ENCODE measurements at regions not wholly inside any gene's neighbourhood (a gene's known extent, or its start where the extent isn't known, plus 50 kb on each side); places are given as distances from the start of the nearest gene placed in this dataset.

DNA sequence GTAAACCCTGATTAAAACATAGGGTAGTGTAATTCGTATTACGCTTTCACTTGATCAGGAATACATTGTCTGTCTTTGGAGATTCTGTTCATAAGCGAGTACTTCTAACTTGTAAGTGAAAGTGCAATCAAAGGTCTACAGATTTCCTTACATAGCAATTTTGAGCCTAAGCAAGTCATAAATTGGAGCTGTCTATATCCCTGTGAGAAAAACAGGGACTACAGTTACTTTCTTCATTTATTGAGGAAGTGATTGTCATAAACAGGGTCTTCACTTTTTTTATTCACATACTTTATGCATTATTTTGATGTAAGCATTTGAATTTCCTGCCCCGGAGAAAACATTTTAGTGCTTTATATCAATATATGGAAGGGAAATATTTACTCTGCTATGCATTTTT is 670.4 kb downstream of the CBLN2 start:
- DNase-seq: no peak

GRCh38 chr18:71865888-71866287 is 678.3 kb downstream of the CBLN2 start:
- DNase-seq: no peak

DNA sequence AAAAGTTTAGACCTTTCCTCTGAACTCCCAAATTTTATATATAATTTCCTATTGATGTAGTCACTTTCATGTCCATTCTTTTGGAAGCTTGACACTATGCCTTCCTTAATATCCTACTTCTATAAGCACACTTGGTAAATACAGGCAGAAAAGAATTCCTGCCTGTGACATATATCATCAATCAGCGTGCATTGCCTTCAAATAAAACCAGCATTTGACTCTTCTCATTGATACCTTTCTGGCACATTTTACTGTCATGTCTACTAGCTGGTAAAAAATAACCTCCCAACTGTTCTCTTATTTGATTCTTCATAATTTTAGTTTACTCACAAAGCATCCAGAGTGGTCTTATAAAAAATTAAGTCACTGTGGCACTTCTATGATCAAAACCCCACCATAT is 693.5 kb downstream of the CBLN2 start:
- no peak for DNase-seq

- DNase-seq: no peak
These were observed 694.7 kb downstream of the CBLN2 start for GRCh38 chr18:71849407-71849806.

- DNase-seq: no peak
These were observed 697.4 kb downstream of the CBLN2 start for GRCh38 chr18:71846716-71847115.

DNA sequence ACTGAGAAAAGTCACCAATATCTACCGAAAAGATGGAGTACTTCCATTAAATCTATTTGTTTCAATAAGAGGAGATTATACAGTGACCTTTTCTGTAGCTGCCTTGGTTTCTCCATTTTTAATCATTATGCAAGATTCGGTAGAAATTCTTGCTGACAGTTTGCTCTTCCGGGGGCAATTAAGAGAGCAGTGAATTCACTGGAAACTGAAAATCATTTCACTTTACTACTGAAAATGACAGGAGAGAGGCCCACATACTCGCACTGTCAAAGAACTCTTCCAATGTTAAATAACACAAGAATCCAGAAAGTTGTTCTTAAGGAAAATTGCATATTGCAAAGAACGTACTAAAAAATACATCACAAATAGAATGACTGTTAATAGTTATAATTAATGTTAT is 699.3 kb downstream of the CBLN2 start:
- DNase-seq: no peak

DNA sequence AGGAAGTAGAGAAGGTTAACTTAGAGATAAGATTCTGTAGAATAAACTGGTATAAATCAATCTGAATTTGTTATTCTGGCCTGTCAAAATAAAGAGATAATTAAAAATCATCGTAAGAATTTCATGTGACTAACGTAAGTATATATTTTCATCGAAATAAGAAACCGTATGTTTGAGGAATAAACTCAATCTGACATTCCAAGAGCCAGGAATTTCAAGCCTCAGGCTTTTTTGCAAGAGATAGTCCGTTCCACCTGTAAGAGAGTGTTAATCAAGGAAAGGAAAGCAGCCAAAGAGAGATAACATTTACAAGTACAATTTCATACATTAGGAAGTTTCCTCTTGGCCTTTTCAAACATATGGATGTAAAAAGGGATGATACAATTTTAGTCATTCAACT is 701.5 kb downstream of the CBLN2 start:
- no peak for DNase-seq

- no peak for DNase-seq
These were observed 706.6 kb downstream of the CBLN2 start for GRCh38 chr18:71837547-71837946.

GRCh38 chr18:71832946-71833617 is 711.1 kb downstream of the CBLN2 start:
- no peak for DNase-seq

DNA sequence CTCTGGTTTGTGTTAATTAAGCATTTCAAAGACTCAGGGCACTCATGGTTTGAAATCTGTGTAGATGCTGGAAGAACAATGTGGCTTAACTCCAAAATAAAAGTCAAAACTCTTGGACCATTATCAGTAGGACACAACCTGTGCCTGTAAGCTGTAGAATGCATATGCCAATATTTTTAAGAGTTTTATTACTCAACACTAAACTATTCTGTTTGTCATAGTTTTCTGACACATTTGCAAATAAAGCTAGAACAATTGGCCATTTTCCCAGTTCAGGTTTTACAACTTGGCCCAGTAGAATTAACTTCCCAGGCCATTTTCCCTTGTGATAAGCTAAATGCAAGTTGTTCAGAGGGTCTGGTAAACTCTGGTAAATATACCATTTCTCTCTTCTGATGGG is 713.1 kb downstream of the CBLN2 start:
- DNase-seq: no peak

DNA sequence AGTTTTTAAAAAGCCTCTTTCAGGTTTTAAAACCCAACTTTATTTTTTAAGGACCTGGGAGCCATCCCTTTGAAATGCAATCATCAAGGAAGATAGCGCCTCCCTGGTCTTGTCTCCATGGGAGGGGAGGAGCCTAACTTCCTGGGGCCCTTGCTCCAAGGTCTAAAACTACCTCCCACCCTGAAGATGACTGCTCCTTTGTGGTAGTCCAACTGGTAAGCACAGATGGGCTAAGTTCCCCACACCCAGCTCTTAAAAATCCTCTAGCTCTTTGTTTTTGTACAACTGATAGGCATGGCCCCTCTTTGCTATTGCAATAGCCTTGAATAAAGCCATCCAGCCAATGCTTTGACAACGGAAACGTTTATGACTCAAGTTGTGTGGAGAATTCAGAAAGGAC is 716.8 kb downstream of the CBLN2 start:
- DNase-seq: no peak

DNA sequence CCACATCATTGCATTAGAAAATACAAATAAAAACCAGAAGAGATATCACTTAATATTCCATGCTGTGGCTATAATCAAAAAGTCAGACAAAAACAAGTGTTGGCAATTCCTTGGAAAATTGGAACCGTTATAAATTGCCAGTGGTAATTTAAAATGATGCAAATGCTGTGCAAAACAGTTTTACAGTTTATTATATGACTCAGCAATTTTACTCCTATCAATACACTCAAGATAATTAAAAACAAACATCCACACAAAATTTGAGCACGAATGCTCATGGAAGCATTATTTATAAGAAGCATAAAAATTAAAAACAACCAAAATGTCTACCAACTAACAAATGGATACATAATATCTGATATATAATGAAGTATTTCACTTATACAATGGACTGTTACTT is 728.8 kb downstream of the CBLN2 start:
- DNase-seq: no peak

DNA sequence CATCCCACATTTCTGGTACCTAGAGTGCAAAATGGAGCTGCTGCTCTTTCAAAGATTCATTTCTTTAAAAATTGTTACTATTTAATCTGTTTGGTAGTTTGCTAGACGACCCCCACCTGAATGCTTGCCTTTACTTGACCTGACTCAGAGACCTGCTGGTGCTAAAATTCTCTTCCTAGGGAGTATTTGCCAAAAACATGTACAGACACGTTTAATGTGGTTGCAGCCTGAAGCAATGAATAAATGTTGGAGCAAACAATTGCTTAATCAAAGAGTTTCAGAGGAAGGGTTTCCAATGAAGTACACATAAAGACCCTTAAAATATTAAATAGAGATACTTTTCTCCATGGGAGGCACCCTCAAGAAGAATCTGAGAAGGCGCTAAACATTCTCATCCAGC is 734.4 kb downstream of the CBLN2 start:
- DNase-seq: no peak

- DNase-seq: no peak
These were observed 735.5 kb downstream of the CBLN2 start for GRCh38 chr18:71808616-71809015.

DNA sequence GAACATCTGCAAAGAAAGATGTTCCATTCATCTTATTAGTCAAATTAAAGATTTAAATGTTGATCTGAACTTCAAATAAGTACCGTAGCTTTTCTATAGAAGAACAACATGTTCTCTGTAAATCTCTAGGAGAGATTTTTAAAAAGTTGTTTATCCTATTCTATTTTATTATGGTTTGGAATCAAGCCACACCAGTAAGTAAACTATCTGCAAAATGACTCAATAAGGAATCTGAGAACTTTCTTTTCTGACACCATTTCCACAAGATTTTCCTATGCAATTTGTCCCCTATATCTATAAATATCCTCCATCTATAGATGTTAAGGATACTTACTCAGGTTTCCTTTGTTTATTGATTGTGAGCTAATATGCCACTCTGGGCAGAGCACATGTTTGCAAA is 736.6 kb downstream of the CBLN2 start:
- DNase-seq: no peak

GRCh38 chr18:71798986-71799673 is 745.0 kb downstream of the CBLN2 start:
- no peak for DNase-seq

- no peak for DNase-seq
These were observed 746.6 kb downstream of the CBLN2 start for GRCh38 chr18:71797554-71797953.

GRCh38 chr18:71784777-71785176 is 759.4 kb downstream of the CBLN2 start:
- DNase-seq: peak in 1 of 2 experiments; percentile 12

DNA sequence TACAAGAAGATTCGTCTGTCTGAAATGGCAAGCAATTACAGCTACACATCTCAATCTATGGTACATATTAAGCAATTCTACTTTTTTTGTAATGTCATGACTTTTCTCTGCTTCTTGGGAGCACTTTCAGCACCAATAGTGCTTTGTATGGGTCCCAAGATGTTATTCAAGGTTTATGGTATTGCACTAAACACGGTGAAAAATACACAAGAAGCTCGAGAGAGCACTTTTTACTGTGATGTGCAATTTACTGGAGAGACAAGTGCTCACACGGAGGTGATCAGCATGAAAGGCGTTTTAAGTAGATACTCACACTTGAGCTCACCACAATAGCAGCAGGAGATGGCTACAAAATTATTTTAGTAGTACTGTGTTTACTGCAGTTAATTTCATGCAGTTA is 783.6 kb downstream of the CBLN2 start:
- DNase-seq: no peak

DNA sequence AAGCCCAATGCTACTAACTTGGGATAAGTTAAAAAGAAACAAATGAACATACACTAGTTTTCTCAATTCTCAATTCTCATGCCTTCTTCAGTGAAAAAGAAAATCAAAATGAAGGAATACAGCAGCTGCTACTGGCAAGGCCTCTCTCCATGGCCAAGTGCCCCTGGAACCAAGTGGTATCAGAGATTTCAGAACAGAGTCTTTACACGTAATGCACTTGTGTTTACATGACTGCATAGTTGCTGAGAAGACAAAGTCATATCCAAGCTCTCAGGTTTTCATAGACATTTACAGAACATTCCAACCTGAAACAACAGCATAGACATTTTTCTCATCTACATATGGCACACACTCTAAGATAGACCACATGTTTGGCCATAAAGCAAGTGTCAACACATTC is 789.9 kb downstream of the CBLN2 start:
- DNase-seq: no peak

- DNase-seq: no peak
These were observed 800.5 kb downstream of the CBLN2 start for GRCh38 chr18:71743634-71744033.

- DNase-seq: no peak
These were observed 814.5 kb downstream of the CBLN2 start for GRCh38 chr18:71729611-71730010.

DNA sequence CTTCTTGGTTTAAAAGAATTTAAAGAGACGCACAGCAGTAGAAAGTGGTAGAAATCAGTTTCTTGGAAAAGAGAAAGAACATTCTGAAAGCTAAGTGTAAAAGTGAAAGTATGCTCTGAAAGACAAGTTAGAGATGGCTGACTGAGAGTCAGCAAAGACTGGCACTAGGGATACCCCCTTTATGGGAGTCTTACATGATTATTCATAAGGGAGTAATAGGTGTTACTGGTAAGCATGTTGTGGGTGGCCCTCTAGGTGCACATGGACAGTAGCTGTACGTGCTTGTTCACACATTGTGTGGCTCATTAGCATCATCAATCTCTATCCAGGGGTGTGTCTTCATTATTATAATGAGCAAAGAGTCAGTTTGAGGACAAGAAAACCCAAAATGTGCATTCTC is 816.2 kb downstream of the CBLN2 start:
- DNase-seq: no peak

GRCh38 chr18:71725256-71725655 is 818.9 kb downstream of the CBLN2 start:
- no peak for DNase-seq

GRCh38 chr18:71707985-71708500 is 836.1 kb downstream of the CBLN2 start:
- no peak for DNase-seq

Data from NCI-H2081 (cell line).